Endothelial cell (in vitro differentiated cells): ENCODE measurements at regions not wholly inside any gene's neighbourhood (a gene's known extent, or its start where the extent isn't known, plus 50 kb on each side); places are given as distances from the start of the nearest gene placed in this dataset.
"Not testable (repeated sequence)": the region's sequence is repeated elsewhere in the genome, so short reads cannot be mapped to it uniquely, and the experiment has no call there.

Experiments
- DNase-seq: peaks from one replicate; pipeline ENCODE4 v3.0.0; 2021; ENCODE audit warnings: low spot score
- H3K27ac Mint-ChIP-seq: one replicate; pipeline ENCODE4 v1.8.0; 2021; ENCODE audit warnings: mixed read lengths, inconsistent platforms; ENCODE audit not compliant: unreplicated experiment
- H3K27me3 Mint-ChIP-seq: one replicate; pipeline ENCODE4 v1.8.0; 2021; ENCODE audit warnings: mild to moderate bottlenecking, moderate library complexity, mixed read lengths, inconsistent platforms; ENCODE audit not compliant: unreplicated experiment
- H3K36me3 Mint-ChIP-seq: one replicate; pipeline ENCODE4 v1.8.0; 2021; ENCODE audit warnings: mild to moderate bottlenecking, low read depth, mixed read lengths, inconsistent platforms; ENCODE audit not compliant: unreplicated experiment
- H3K4me1 Mint-ChIP-seq: one replicate; pipeline ENCODE4 v1.8.0; 2021; ENCODE audit warnings: mild to moderate bottlenecking, mixed read lengths, inconsistent platforms; ENCODE audit not compliant: unreplicated experiment
- H3K4me3 Mint-ChIP-seq: one replicate; pipeline ENCODE4 v1.8.0; 2021; ENCODE audit warnings: mild to moderate bottlenecking, mixed read lengths, inconsistent platforms; ENCODE audit not compliant: unreplicated experiment
- H3K9me3 Mint-ChIP-seq: one replicate; pipeline ENCODE4 v1.8.0; 2021; ENCODE audit warnings: mixed read lengths, inconsistent platforms; ENCODE audit not compliant: unreplicated experiment
- TF ChIP-seq, protein P1 (sequence below): fragments of 200-600 bp; sonication (generic); IDR thresholded peaks from one replicate; pipeline ENCODE4 v1.5.0; 2021; ENCODE audit warnings: antibody characterized with exemption; ENCODE audit not compliant: unreplicated experiment

DNA sequence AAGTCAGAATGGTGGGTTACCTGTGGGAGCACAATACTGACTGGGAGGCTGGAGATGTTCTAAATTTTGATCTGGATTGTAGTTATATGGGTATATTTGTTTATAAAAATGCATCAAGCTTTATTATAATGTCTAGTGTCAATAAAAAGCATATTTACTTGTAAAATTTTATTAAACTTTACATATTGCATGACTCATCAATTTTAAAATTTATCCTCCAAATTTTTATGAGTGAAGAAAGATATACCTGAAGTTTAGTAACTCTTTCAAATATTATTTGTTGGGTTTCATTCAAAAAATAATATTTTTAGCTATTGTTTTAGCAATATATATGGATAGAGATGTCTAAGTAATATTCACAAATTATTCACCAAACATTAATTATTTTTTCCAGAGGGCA, 103.0 kb downstream of the ANXA5 start:
- TF ChIP-seq, protein P1, sequence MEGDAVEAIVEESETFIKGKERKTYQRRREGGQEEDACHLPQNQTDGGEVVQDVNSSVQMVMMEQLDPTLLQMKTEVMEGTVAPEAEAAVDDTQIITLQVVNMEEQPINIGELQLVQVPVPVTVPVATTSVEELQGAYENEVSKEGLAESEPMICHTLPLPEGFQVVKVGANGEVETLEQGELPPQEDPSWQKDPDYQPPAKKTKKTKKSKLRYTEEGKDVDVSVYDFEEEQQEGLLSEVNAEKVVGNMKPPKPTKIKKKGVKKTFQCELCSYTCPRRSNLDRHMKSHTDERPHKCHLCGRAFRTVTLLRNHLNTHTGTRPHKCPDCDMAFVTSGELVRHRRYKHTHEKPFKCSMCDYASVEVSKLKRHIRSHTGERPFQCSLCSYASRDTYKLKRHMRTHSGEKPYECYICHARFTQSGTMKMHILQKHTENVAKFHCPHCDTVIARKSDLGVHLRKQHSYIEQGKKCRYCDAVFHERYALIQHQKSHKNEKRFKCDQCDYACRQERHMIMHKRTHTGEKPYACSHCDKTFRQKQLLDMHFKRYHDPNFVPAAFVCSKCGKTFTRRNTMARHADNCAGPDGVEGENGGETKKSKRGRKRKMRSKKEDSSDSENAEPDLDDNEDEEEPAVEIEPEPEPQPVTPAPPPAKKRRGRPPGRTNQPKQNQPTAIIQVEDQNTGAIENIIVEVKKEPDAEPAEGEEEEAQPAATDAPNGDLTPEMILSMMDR = no peak
- DNase-seq = no peak
- Mint-ChIP-seq H3K4me1 (peaks cover 11% of the 10 kb centered on the region), H3K36me3 (no peaks in the 10 kb centered on the region), H3K9me3 (no peaks in the 10 kb centered on the region), H3K27me3 (no peaks in the 10 kb centered on the region), H3K27ac (no peak overlapping the region), H3K4me3 (no peak overlapping the region)

DNA sequence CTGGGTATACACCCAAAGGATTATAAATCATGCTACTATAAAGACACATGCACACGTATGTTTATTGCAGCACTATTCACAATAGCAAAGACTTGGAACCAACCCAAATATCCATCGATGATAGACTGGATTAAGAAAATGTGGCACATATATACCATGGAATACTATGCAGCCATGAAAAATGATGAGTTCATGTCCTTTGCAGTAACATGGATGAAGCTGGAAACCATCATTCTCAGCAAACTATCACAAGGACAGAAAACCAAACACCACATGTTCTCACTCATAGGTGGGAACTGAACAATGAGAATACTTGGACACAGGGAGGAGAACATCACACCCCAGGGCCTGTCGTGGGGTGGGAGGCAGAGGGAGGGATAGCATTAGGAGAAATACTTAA, 104.5 kb downstream of the ANXA5 start:
- not testable (repeated sequence) for H3K4me3 Mint-ChIP-seq, DNase-seq, H3K36me3 Mint-ChIP-seq, H3K27me3 Mint-ChIP-seq, H3K27ac Mint-ChIP-seq, H3K9me3 Mint-ChIP-seq
- peaks cover 11% of the 10 kb centered on the region for H3K4me1 Mint-ChIP-seq

DNA sequence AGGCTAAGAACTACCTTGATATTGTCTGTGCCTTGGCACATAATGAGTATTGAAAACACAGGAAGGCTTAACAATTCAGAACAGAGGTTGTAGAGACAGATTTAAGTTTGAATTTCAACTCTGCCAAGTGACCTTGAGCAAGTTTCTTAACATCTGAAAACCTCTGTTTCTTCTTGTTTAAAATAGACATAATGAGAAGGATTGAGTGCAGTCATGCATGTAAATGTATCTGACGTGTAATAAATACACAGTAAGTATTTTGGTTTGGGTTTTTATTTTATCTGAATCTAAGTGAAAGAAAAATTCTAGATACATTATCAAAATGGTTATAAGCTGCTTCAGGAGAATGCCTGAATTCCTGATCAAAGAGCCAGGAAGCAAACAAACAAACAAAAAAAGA, 111.9 kb downstream of the ANXA5 start:
- no peak overlapping the region for H3K4me3 Mint-ChIP-seq
- H3K4me1 Mint-ChIP-seq = peaks cover 4% of the 10 kb centered on the region
- DNase-seq = no peak
- H3K36me3 Mint-ChIP-seq = no peaks in the 10 kb centered on the region
- H3K27me3 Mint-ChIP-seq = no peaks in the 10 kb centered on the region
- no peaks in the 10 kb centered on the region for H3K9me3 Mint-ChIP-seq
- H3K27ac Mint-ChIP-seq = no peak overlapping the region
- TF ChIP-seq, protein P1 = no peak

DNA sequence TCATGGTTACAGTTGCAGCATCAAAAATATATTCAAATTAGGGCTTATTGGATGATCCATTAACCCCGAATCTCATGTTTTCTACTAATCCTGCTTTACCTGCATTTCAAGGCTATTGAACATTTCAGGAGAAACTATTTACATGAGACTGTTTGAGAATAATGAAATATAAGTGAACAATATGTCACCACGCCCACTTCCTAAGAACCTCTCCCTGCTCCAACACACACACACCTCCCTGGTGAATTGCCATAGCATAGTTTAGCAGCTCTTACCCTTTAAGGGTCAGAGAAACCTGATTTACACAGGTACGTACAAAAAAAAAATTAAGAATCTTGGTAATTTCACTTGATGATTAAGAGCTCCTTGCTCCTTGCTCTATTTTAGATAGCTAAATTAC, 113.4 kb downstream of the ANXA5 start:
- no peak for DNase-seq
- Mint-ChIP-seq H3K9me3 (no peaks in the 10 kb centered on the region), H3K27me3 (no peaks in the 10 kb centered on the region), H3K4me1 (peaks cover 4% of the 10 kb centered on the region), H3K4me3 (no peak overlapping the region), H3K36me3 (no peaks in the 10 kb centered on the region), H3K27ac (no peak overlapping the region)
- TF ChIP-seq, protein P1 = no peak

DNA sequence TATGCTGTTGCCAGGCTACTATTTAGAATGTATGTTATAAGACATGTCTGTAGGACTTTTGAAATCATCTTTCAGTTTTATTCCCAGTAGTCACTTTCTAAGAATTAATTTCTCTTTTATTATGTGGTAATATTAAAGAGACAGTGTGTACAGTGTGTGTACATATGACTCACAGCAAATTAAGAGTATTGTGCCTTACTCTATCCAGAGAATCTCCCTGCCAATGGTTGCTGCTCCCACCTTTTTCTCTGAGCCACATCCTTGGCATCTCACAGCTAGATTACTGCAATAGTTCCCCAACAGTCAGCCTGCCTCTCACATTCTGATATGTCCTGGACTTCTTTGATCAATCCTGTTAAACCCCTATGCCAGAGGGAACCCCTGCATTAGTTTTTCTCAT, 114.5 kb downstream of the ANXA5 start:
- H3K27ac Mint-ChIP-seq = no peak overlapping the region
- H3K4me3 Mint-ChIP-seq = no peak overlapping the region
- DNase-seq = no peak
- TF ChIP-seq, protein P1 = no peak
- no peaks in the 10 kb centered on the region for H3K27me3 Mint-ChIP-seq
- H3K9me3 Mint-ChIP-seq = no peaks in the 10 kb centered on the region
- H3K36me3 Mint-ChIP-seq = no peaks in the 10 kb centered on the region
- H3K4me1 Mint-ChIP-seq = peaks cover 4% of the 10 kb centered on the region

DNA sequence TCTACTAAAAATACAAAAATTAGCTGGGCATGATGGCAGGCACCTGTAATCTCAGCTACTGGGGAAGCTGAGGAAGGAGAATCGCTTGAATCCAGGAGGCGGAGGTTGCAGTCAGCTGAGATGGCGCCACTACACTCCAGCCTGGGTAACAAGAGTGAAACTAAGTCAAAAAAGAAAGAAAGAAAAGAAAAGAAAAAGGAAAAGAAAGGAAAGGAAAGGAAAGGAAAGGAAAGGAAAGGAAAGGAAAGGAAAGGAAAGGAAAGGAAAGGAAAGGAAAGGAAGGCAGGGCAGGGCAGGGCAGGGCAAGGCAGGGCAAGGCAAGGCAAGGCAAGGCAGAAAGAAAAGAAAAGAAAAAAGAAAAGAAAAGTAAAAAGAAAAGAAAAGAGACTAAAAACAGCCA, 121.4 kb downstream of the ANXA5 start:
- H3K27me3 Mint-ChIP-seq, H3K4me3 Mint-ChIP-seq, H3K36me3 Mint-ChIP-seq, DNase-seq, H3K4me1 Mint-ChIP-seq, H3K9me3 Mint-ChIP-seq, H3K27ac Mint-ChIP-seq: not testable (repeated sequence)
